Neural progenitor cell (in vitro differentiated cells): ENCODE measurements at regions not wholly inside any gene's neighbourhood (a gene's known extent, or its start where the extent isn't known, plus 50 kb on each side); places are given as distances from the start of the nearest gene placed in this dataset.

ENCODE experiments used
- DNase-seq: peaks from one replicate; pipeline ENCODE4 v3.0.0-alpha.2; 2016; ENCODE audit warnings: low spot score
- H2AFZ ChIP-seq: fragments of 200-600 bp; sonication (generic); replicated peaks from 2 replicates; pipeline ENCODE4 v1.6.1; 2016; ENCODE audit warnings: antibody characterized with exemption
- H3F3A ChIP-seq: fragments of 200-600 bp; sonication (generic); 2 replicates; pipeline ENCODE4 v1.6.1; 2016; ENCODE audit warnings: antibody characterized with exemption, low read depth
- H3K27ac ChIP-seq: fragments of 200-600 bp; sonication (generic); 2 replicates; pipeline ENCODE4 v1.5.1; 2016; ENCODE audit warnings: mild to moderate bottlenecking
- H3K27me3 ChIP-seq: fragments of 200-600 bp; sonication (generic); 2 replicates; pipeline ENCODE4 v1.6.1; 2016; ENCODE audit warnings: mild to moderate bottlenecking, moderate library complexity
- H3K36me3 ChIP-seq: fragments of 200-600 bp; sonication (generic); 2 replicates; pipeline ENCODE4 v1.5.1; 2016
- H3K4me1 ChIP-seq: fragments of 200-600 bp; sonication (generic); 2 replicates; pipeline ENCODE4 v1.6.1; 2016; ENCODE audit warnings: mixed run types
- H3K4me2 ChIP-seq: fragments of 200-600 bp; sonication (generic); 2 replicates; pipeline ENCODE4 v1.6.1; 2016
- H3K4me3 ChIP-seq: fragments of 200-600 bp; sonication (generic); 2 replicates; pipeline ENCODE4 v1.5.1; 2016
- H3K79me2 ChIP-seq: fragments of 200-600 bp; sonication (generic); 2 replicates; pipeline ENCODE4 v1.6.1; 2016; ENCODE audit warnings: low read depth
- H3K9ac ChIP-seq: fragments of 200-600 bp; sonication (generic); 2 replicates; pipeline ENCODE4 v1.6.1; 2016
- H3K9me3 ChIP-seq: fragments of 200-600 bp; sonication (generic); 2 replicates; pipeline ENCODE4 v1.5.1; 2016; ENCODE audit warnings: low read depth
- H4K20me1 ChIP-seq: fragments of 200-600 bp; sonication (generic); 2 replicates; pipeline ENCODE4 v1.6.1; 2016; ENCODE audit warnings: low read depth
- H3K27ac Mint-ChIP-seq: 3 replicates; pipeline ENCODE4 v1.8.0; 2021; ENCODE audit warnings: mixed read lengths
- H3K27me3 Mint-ChIP-seq: 2 replicates; pipeline ENCODE4 v1.8.0; 2022; ENCODE audit warnings: low read depth, mild to moderate bottlenecking, inconsistent platforms, moderate library complexity, mixed read lengths; ENCODE audit not compliant: insufficient read depth
- H3K36me3 Mint-ChIP-seq: 3 replicates; pipeline ENCODE4 v1.8.0; 2021; ENCODE audit warnings: mixed read lengths
- H3K4me1 Mint-ChIP-seq: 3 replicates; pipeline ENCODE4 v1.8.0; 2021; ENCODE audit warnings: mixed read lengths
- H3K4me3 Mint-ChIP-seq: 3 replicates; pipeline ENCODE4 v1.8.0; 2021; ENCODE audit warnings: mild to moderate bottlenecking, moderate library complexity, mixed read lengths
- H3K9me3 Mint-ChIP-seq: 3 replicates; pipeline ENCODE4 v1.8.0; 2020; ENCODE audit warnings: mixed read lengths
- EZH2 ChIP-seq: fragments of 200-600 bp; sonication (generic); IDR thresholded peaks from 2 replicates; pipeline ENCODE4 v1.6.1; 2017; ENCODE audit warnings: antibody characterized with exemption, mild to moderate bottlenecking, moderate library complexity
- EZH2phosphoT487 ChIP-seq: fragments of 200-600 bp; sonication (generic); IDR thresholded peaks from 2 replicates; pipeline ENCODE4 v1.6.1; 2017; ENCODE audit warnings: antibody characterized with exemption
- TF ChIP-seq, protein P1 (sequence below): fragments of 200-600 bp; sonication (generic); IDR thresholded peaks from 2 replicates; pipeline ENCODE4 v1.5.1; 2017; ENCODE audit warnings: antibody characterized with exemption, mild to moderate bottlenecking

DNA sequence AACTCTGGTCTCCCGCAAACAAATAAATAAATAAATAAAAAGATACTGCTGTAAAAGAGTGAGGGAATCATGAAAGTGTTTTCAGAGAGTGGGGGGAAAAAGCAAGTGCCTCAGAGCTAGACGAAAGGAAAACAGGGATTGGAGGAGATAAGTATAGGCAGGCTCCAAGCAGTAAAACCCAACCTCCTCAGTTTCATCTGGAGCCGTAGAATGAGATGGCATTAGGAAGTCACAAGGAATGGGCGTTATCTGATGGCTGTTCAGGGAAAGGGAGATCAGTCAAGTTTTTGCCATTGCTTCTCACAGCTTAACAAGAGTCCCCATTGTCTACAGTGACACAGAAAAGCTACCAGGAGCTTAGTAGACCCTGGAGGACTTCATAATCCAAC is 451.5 kb upstream of the PPP2R3A start:
- Histone ChIP-seq H2AFZ (no peak overlapping the region), H3K79me2 (no peaks in the 10 kb centered on the region), H3K27ac (no peak overlapping the region), H3K4me1 (no peaks in the 10 kb centered on the region), H3K9me3 (no peaks in the 10 kb centered on the region), H3K4me2 (no peak overlapping the region), H3F3A (no peaks in the 10 kb centered on the region), H4K20me1 (no peaks in the 10 kb centered on the region), H3K4me3 (no peak overlapping the region), H3K27me3 (no peaks in the 10 kb centered on the region), H3K9ac (no peak overlapping the region), H3K36me3 (no peaks in the 10 kb centered on the region)
- Mint-ChIP-seq H3K9me3 (peaks cover 5% of the 10 kb centered on the region), H3K4me3 (no peak overlapping the region), H3K36me3 (no peaks in the 10 kb centered on the region), H3K4me1 (peaks cover 3% of the 10 kb centered on the region), H3K27me3 (no peaks in the 10 kb centered on the region), H3K27ac (no peak overlapping the region)
- TF ChIP-seq EZH2 (no peak), EZH2phosphoT487 (no peak)
- TF ChIP-seq, protein P1, sequence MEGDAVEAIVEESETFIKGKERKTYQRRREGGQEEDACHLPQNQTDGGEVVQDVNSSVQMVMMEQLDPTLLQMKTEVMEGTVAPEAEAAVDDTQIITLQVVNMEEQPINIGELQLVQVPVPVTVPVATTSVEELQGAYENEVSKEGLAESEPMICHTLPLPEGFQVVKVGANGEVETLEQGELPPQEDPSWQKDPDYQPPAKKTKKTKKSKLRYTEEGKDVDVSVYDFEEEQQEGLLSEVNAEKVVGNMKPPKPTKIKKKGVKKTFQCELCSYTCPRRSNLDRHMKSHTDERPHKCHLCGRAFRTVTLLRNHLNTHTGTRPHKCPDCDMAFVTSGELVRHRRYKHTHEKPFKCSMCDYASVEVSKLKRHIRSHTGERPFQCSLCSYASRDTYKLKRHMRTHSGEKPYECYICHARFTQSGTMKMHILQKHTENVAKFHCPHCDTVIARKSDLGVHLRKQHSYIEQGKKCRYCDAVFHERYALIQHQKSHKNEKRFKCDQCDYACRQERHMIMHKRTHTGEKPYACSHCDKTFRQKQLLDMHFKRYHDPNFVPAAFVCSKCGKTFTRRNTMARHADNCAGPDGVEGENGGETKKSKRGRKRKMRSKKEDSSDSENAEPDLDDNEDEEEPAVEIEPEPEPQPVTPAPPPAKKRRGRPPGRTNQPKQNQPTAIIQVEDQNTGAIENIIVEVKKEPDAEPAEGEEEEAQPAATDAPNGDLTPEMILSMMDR: no peak
- DNase-seq: peak; percentile 11

DNA sequence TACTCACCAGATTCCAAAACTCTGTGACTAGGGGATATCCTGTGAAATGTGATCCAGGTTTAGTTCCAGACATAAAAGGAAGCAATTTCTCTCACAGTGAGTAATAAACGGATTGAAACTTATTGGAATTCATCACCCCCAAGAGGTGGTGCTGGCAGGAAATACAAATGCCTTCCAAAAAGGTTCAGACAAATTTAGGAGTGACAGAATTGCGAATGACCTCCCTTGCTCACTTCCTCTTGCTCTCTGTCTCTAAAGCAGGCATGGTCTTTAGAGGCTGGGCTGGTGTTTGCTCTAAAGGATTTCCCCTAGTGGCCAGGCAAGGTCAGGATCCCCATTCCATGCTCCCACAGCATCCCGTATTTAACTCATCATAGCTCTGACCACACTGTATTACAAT is 449.4 kb upstream of the PPP2R3A start:
- Histone ChIP-seq H4K20me1 (no peaks in the 10 kb centered on the region), H3K4me2 (no peak overlapping the region), H3K9me3 (no peaks in the 10 kb centered on the region), H3K9ac (no peak overlapping the region), H3K79me2 (no peaks in the 10 kb centered on the region), H3K4me1 (no peaks in the 10 kb centered on the region), H2AFZ (peak overlapping the region; percentile 13), H3K27ac (no peak overlapping the region), H3F3A (no peaks in the 10 kb centered on the region), H3K36me3 (no peaks in the 10 kb centered on the region), H3K27me3 (no peaks in the 10 kb centered on the region), H3K4me3 (no peak overlapping the region)
- no peaks in the 10 kb centered on the region for H3K9me3 Mint-ChIP-seq
- peaks cover 3% of the 10 kb centered on the region for H3K4me1 Mint-ChIP-seq
- H3K4me3 Mint-ChIP-seq: no peak overlapping the region
- H3K27me3 Mint-ChIP-seq: no peaks in the 10 kb centered on the region
- H3K36me3 Mint-ChIP-seq: no peaks in the 10 kb centered on the region
- TF ChIP-seq EZH2phosphoT487: no peak
- TF ChIP-seq, protein P1: peak; percentile 58
- no peak overlapping the region for H3K27ac Mint-ChIP-seq
- DNase-seq: peak; percentile 49

DNA sequence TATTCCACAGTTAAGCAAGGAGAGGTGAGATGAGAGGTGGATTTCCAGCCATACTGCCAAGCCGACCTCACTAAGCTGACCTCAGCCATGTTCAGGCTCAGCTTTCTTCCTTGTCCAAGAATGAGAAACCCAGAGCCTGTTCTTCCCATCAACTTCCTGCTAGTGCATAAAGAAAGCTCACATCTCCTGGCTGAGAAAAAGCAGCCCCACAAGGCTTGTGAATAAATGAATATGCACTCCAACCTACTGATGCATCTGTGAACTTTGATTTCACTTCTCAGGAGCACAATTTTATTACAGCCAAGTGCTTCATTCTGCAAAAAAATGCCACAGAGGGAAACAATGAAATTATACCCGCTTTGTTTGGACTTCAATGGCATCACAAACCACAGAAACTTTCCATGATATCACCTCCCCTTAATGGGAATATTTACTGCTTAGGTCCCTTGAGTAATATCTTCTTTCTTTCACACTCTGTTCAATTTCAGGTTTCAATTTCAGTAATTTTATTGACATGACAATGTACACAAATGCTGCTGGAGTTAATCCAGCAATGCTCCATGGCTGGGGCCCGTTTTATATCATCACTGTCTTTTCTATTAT is 437.0 kb upstream of the PPP2R3A start:
- Histone ChIP-seq H3K4me3 (no peak overlapping the region), H2AFZ (no peak overlapping the region), H3K9me3 (no peaks in the 10 kb centered on the region), H3K4me1 (no peaks in the 10 kb centered on the region), H3K27ac (no peak overlapping the region), H3K79me2 (no peaks in the 10 kb centered on the region), H3F3A (no peaks in the 10 kb centered on the region), H3K4me2 (no peak overlapping the region), H4K20me1 (no peaks in the 10 kb centered on the region), H3K27me3 (no peaks in the 10 kb centered on the region), H3K9ac (no peak overlapping the region), H3K36me3 (no peaks in the 10 kb centered on the region)
- no peak for DNase-seq
- Mint-ChIP-seq H3K27me3 (peaks cover 3% of the 10 kb centered on the region), H3K4me3 (no peak overlapping the region), H3K9me3 (peaks cover 7% of the 10 kb centered on the region), H3K27ac (no peak overlapping the region), H3K4me1 (no peaks in the 10 kb centered on the region), H3K36me3 (no peaks in the 10 kb centered on the region)
- TF ChIP-seq, protein P1: no peak
- TF ChIP-seq EZH2phosphoT487 (no peak), EZH2 (no peak)
